ENCODE measurements at regions not wholly inside any gene's neighbourhood (a gene's known extent, or its start where the extent isn't known, plus 50 kb on each side); places are given as distances from the start of the nearest gene placed in this dataset.

GRCh38 chr3:68033867-68034266 lies 379.5 kb upstream of the SUCLG2 start:
- no peak for DNase-seq

GRCh38 chr3:68032209-68032608 lies 377.8 kb upstream of the SUCLG2 start:
- no peak for DNase-seq

GRCh38 chr3:68025189-68025588 lies 370.8 kb upstream of the SUCLG2 start:
- DNase-seq = no peak

- no peak for DNase-seq
These were observed 365.5 kb upstream of the SUCLG2 start for GRCh38 chr3:68019876-68020275.

GRCh38 chr3:68018275-68018674 lies 363.9 kb upstream of the SUCLG2 start:
- no peak for DNase-seq

GRCh38 chr3:68017069-68017468 lies 362.7 kb upstream of the SUCLG2 start:
- DNase-seq = no peak

GRCh38 chr3:68009900-68010299 lies 355.5 kb upstream of the SUCLG2 start:
- DNase-seq = no peak

GRCh38 chr3:68007621-68008226 lies 353.3 kb upstream of the SUCLG2 start:
- no peak for DNase-seq

GRCh38 chr3:68006646-68007045 lies 352.2 kb upstream of the SUCLG2 start:
- no peak for DNase-seq

- no peak for DNase-seq
These were observed 349.7 kb upstream of the SUCLG2 start for GRCh38 chr3:68004091-68004490.

- DNase-seq = no peak
These were observed 343.9 kb upstream of the SUCLG2 start for GRCh38 chr3:67998281-67998680.

GRCh38 chr3:67995206-67995605 lies 340.8 kb upstream of the SUCLG2 start:
- DNase-seq = no peak

- DNase-seq = no peak
These were observed 332.3 kb upstream of the SUCLG2 start for GRCh38 chr3:67986706-67987105.

- no peak for DNase-seq
These were observed 328.8 kb upstream of the SUCLG2 start for GRCh38 chr3:67983166-67983565.

- no peak for DNase-seq
These were observed 326.7 kb upstream of the SUCLG2 start for GRCh38 chr3:67981077-67981476.

- no peak for DNase-seq
These were observed 324.9 kb upstream of the SUCLG2 start for GRCh38 chr3:67979342-67979741.

GRCh38 chr3:67977762-67978161 lies 323.4 kb upstream of the SUCLG2 start:
- DNase-seq = no peak

GRCh38 chr3:67976663-67977062 lies 322.3 kb upstream of the SUCLG2 start:
- DNase-seq = no peak

GRCh38 chr3:67964596-67964995 lies 310.2 kb upstream of the SUCLG2 start:
- DNase-seq = no peak

GRCh38 chr3:67957268-67957667 lies 302.9 kb upstream of the SUCLG2 start:
- no peak for DNase-seq

GRCh38 chr3:67947808-67948508 lies 293.5 kb upstream of the SUCLG2 start:
- DNase-seq = no peak

GRCh38 chr3:67946436-67946835 lies 292.0 kb upstream of the SUCLG2 start:
- DNase-seq = no peak

GRCh38 chr3:67943546-67943945 lies 289.1 kb upstream of the SUCLG2 start:
- no peak for DNase-seq

- no peak for DNase-seq
These were observed 287.1 kb upstream of the SUCLG2 start for GRCh38 chr3:67941433-67942030.

Data from KG1 (cell line).